ENCODE measurements at regions not wholly inside any gene's neighbourhood (a gene's known extent, or its start where the extent isn't known, plus 50 kb on each side); places are given as distances from the start of the nearest gene placed in this dataset.

DNA sequence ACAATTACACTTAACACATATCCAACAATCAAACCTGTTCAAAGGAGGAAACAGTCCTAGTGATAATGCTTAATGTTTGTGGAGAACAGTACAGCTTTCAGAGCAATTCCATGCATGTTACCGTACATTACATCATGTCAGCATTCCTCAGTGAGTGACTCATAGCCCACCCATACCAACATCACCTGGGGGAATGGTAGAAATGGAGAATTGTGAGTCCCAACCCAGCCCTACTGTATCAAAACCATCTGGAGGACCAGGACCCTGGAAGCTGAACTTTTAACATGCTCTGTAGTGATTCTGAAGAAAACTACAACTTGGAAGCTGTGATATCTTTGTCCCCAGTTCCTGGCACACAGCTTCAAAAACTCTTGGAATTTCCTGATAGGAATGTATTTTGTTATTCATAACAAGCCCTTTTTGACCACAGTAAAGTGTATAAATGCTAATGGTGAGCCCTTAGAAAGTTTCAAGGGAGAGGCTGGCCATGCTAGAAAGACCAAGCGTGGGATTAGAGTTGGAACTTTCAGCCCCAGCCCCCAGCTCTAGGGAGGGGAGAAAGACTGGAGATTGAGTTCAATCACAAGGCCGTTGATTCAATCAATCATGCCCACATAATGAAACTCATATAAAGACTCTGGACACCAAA lies 301.1 kb downstream of the BUD13 start:
- Histone ChIP-seq H3K79me1 (ENCODE audit: low read depth, low read length) (no peaks in the 10 kb centered on the region), H3K36me3 (replicated peaks in 1 of 2; ENCODE audit: control insufficient read depth in 2 of 2, insufficient read depth in 2 of 2, low read length in 2 of 2) (no peaks in the 10 kb centered on the region), H2BK120ac (ENCODE audit: low read depth, low read length) (no peak overlapping the region), H4K8ac (ENCODE audit: low read depth, low read length) (no peak overlapping the region), H3K27ac (replicated peaks; ENCODE audit: low read length) (no peak overlapping the region), H3K27me3 (ENCODE audit: control insufficient read depth in 3 of 3, insufficient read depth in 3 of 3, low read depth in 1 of 3, low read length in 3 of 3) (no peaks in the 10 kb centered on the region), H3K4me1 (ENCODE audit: control insufficient read depth in 2 of 2, insufficient read depth in 1 of 2, low read depth in 1 of 2, low read length in 2 of 2) (peaks cover 0 to 3% of the 10 kb centered on the region in 2 donors), H2BK12ac (ENCODE audit: low read length) (no peak overlapping the region), H3K4ac (ENCODE audit: low read length) (no peak overlapping the region), H3K23ac (ENCODE audit: low read depth, low read length, poor library complexity) (no peak overlapping the region), H2AK5ac (ENCODE audit: low read depth, low read length) (no peak overlapping the region), H3K14ac (ENCODE audit: low read length) (no peak overlapping the region), H2AFZ (ENCODE audit: low read length) (no peak overlapping the region), H4K91ac (ENCODE audit: low read depth, low read length, poor library complexity) (no peak overlapping the region), H3K4me3 (ENCODE audit: low read length in 2 of 2) (no peak overlapping the region), H3K4me2 (ENCODE audit: insufficient read depth, low read length, poor library complexity, severe bottlenecking) (no peak overlapping the region), H2BK5ac (ENCODE audit: low read length) (no peak overlapping the region), H3K18ac (ENCODE audit: low read length) (no peak overlapping the region), H3K9me3 (replicated peaks in 1 of 2; ENCODE audit: control insufficient read depth in 2 of 2, insufficient read depth in 1 of 2, low read depth in 1 of 2, low read length in 2 of 2) (no peaks in the 10 kb centered on the region), H3K9ac (ENCODE audit: low read depth, low read length, poor library complexity) (no peak overlapping the region), H2BK15ac (ENCODE audit: low read length) (no peak overlapping the region)
- no CpG with 5 or more reads among the region's 3 CpGs for WGBS, 2 donors (ENCODE audit: extremely low coverage in 2 of 2, insufficient read length in 2 of 2, insufficient replicate concordance in 1 of 2)
- DNase-seq (ENCODE audit: low spot score) = no peak

- Histone ChIP-seq H3K36me3 (replicated peaks in 1 of 2; ENCODE audit: control insufficient read depth in 2 of 2, insufficient read depth in 2 of 2, low read length in 2 of 2) (no peaks in the 10 kb centered on the region), H3K27me3 (ENCODE audit: control insufficient read depth in 3 of 3, insufficient read depth in 3 of 3, low read depth in 1 of 3, low read length in 3 of 3) (no peaks in the 10 kb centered on the region), H3K4me2 (ENCODE audit: insufficient read depth, low read length, poor library complexity, severe bottlenecking) (no peak overlapping the region), H3K9me3 (replicated peaks in 1 of 2; ENCODE audit: control insufficient read depth in 2 of 2, insufficient read depth in 1 of 2, low read depth in 1 of 2, low read length in 2 of 2) (peaks cover 0 to 1% of the 10 kb centered on the region in 2 donors), H3K18ac (ENCODE audit: low read length) (no peak overlapping the region), H2BK120ac (ENCODE audit: low read depth, low read length) (no peak overlapping the region), H2BK15ac (ENCODE audit: low read length) (no peak overlapping the region), H3K79me1 (ENCODE audit: low read depth, low read length) (no peaks in the 10 kb centered on the region), H2AFZ (ENCODE audit: low read length) (no peak overlapping the region), H2BK12ac (ENCODE audit: low read length) (no peak overlapping the region), H3K27ac (replicated peaks; ENCODE audit: low read length) (no peak overlapping the region), H3K23ac (ENCODE audit: low read depth, low read length, poor library complexity) (no peak overlapping the region), H4K8ac (ENCODE audit: low read depth, low read length) (no peak overlapping the region), H3K4me3 (ENCODE audit: low read length in 2 of 2) (no peak overlapping the region), H3K4me1 (ENCODE audit: control insufficient read depth in 2 of 2, insufficient read depth in 1 of 2, low read depth in 1 of 2, low read length in 2 of 2) (peaks cover 0 to 4% of the 10 kb centered on the region in 2 donors), H4K91ac (ENCODE audit: low read depth, low read length, poor library complexity) (no peak overlapping the region), H3K4ac (ENCODE audit: low read length) (no peak overlapping the region), H2BK5ac (ENCODE audit: low read length) (no peak overlapping the region), H2AK5ac (ENCODE audit: low read depth, low read length) (no peak overlapping the region), H3K9ac (ENCODE audit: low read depth, low read length, poor library complexity) (no peak overlapping the region), H3K14ac (ENCODE audit: low read length) (no peak overlapping the region)
- no CpG with 5 or more reads among the region's 2 CpGs for WGBS, 2 donors (ENCODE audit: extremely low coverage in 2 of 2, insufficient read length in 2 of 2, insufficient replicate concordance in 1 of 2)
- no peak for DNase-seq (ENCODE audit: low spot score)
Measured at GRCh38 chr11:116468699-116469098, 304.1 kb downstream of the BUD13 start.

GRCh38 chr11:116467823-116468222 lies 305.0 kb downstream of the BUD13 start:
- H2BK5ac ChIP-seq (ENCODE audit: low read length) = no peak overlapping the region
- WGBS, 2 donors (ENCODE audit: extremely low coverage in 2 of 2, insufficient read length in 2 of 2, insufficient replicate concordance in 1 of 2) = no CpG with 5 or more reads among the region's 6 CpGs
- no peak overlapping the region for H2BK120ac ChIP-seq (ENCODE audit: low read depth, low read length)
- no peak overlapping the region for H3K27ac ChIP-seq (replicated peaks; ENCODE audit: low read length)
- H3K23ac ChIP-seq (ENCODE audit: low read depth, low read length, poor library complexity) = no peak overlapping the region
- H3K9ac ChIP-seq (ENCODE audit: low read depth, low read length, poor library complexity) = no peak overlapping the region
- no peak for DNase-seq (ENCODE audit: low spot score)
- H3K4me1 ChIP-seq (ENCODE audit: control insufficient read depth in 2 of 2, insufficient read depth in 1 of 2, low read depth in 1 of 2, low read length in 2 of 2) = peaks cover 0 to 4% of the 10 kb centered on the region in 2 donors
- H3K79me1 ChIP-seq (ENCODE audit: low read depth, low read length) = no peaks in the 10 kb centered on the region
- H2BK12ac ChIP-seq (ENCODE audit: low read length) = no peak overlapping the region
- no peak overlapping the region for H3K14ac ChIP-seq (ENCODE audit: low read length)
- H4K8ac ChIP-seq (ENCODE audit: low read depth, low read length) = no peak overlapping the region
- no peak overlapping the region for H4K91ac ChIP-seq (ENCODE audit: low read depth, low read length, poor library complexity)
- H2AK5ac ChIP-seq (ENCODE audit: low read depth, low read length) = no peak overlapping the region
- no peak overlapping the region for H3K4ac ChIP-seq (ENCODE audit: low read length)
- no peak overlapping the region for H3K4me2 ChIP-seq (ENCODE audit: insufficient read depth, low read length, poor library complexity, severe bottlenecking)
- H3K36me3 ChIP-seq (replicated peaks in 1 of 2; ENCODE audit: control insufficient read depth in 2 of 2, insufficient read depth in 2 of 2, low read length in 2 of 2) = no peaks in the 10 kb centered on the region
- no peak overlapping the region for H2AFZ ChIP-seq (ENCODE audit: low read length)
- H2BK15ac ChIP-seq (ENCODE audit: low read length) = no peak overlapping the region
- H3K27me3 ChIP-seq (ENCODE audit: control insufficient read depth in 3 of 3, insufficient read depth in 3 of 3, low read depth in 1 of 3, low read length in 3 of 3) = no peaks in the 10 kb centered on the region
- peaks cover 0 to 1% of the 10 kb centered on the region in 2 donors for H3K9me3 ChIP-seq (replicated peaks in 1 of 2; ENCODE audit: control insufficient read depth in 2 of 2, insufficient read depth in 1 of 2, low read depth in 1 of 2, low read length in 2 of 2)
- H3K4me3 ChIP-seq (ENCODE audit: low read length in 2 of 2) = no peak overlapping the region
- no peak overlapping the region for H3K18ac ChIP-seq (ENCODE audit: low read length)

GRCh38 chr11:116466801-116467200 lies 306.0 kb downstream of the BUD13 start:
- H3K27ac ChIP-seq (replicated peaks; ENCODE audit: low read length) = no peak overlapping the region
- no peak overlapping the region for H3K14ac ChIP-seq (ENCODE audit: low read length)
- H3K36me3 ChIP-seq (replicated peaks in 1 of 2; ENCODE audit: control insufficient read depth in 2 of 2, insufficient read depth in 2 of 2, low read length in 2 of 2) = no peaks in the 10 kb centered on the region
- no peak overlapping the region for H4K8ac ChIP-seq (ENCODE audit: low read depth, low read length)
- no peak for DNase-seq (ENCODE audit: low spot score)
- no peak overlapping the region for H2AK5ac ChIP-seq (ENCODE audit: low read depth, low read length)
- H3K23ac ChIP-seq (ENCODE audit: low read depth, low read length, poor library complexity) = no peak overlapping the region
- H3K79me1 ChIP-seq (ENCODE audit: low read depth, low read length) = no peaks in the 10 kb centered on the region
- no peak overlapping the region for H2BK15ac ChIP-seq (ENCODE audit: low read length)
- no peak overlapping the region for H3K4ac ChIP-seq (ENCODE audit: low read length)
- no peak overlapping the region for H3K4me2 ChIP-seq (ENCODE audit: insufficient read depth, low read length, poor library complexity, severe bottlenecking)
- no peak overlapping the region for H4K91ac ChIP-seq (ENCODE audit: low read depth, low read length, poor library complexity)
- no peak overlapping the region for H3K4me3 ChIP-seq (ENCODE audit: low read length in 2 of 2)
- no peak overlapping the region for H2BK5ac ChIP-seq (ENCODE audit: low read length)
- peaks cover 0 to 2% (median 0%) of the 10 kb centered on the region in 3 experiments for H3K27me3 ChIP-seq (ENCODE audit: control insufficient read depth in 3 of 3, insufficient read depth in 3 of 3, low read depth in 1 of 3, low read length in 3 of 3)
- peaks cover 0 to 6% of the 10 kb centered on the region in 2 donors for H3K4me1 ChIP-seq (ENCODE audit: control insufficient read depth in 2 of 2, insufficient read depth in 1 of 2, low read depth in 1 of 2, low read length in 2 of 2)
- H2AFZ ChIP-seq (ENCODE audit: low read length) = no peak overlapping the region
- H3K9ac ChIP-seq (ENCODE audit: low read depth, low read length, poor library complexity) = no peak overlapping the region
- WGBS, 2 donors (ENCODE audit: extremely low coverage in 2 of 2, insufficient read length in 2 of 2, insufficient replicate concordance in 1 of 2) = no CpG with 5 or more reads among the region's 6 CpGs
- H2BK120ac ChIP-seq (ENCODE audit: low read depth, low read length) = no peak overlapping the region
- no peak overlapping the region for H3K18ac ChIP-seq (ENCODE audit: low read length)
- H3K9me3 ChIP-seq (replicated peaks in 1 of 2; ENCODE audit: control insufficient read depth in 2 of 2, insufficient read depth in 1 of 2, low read depth in 1 of 2, low read length in 2 of 2) = peaks cover 0 to 1% of the 10 kb centered on the region in 2 donors
- no peak overlapping the region for H2BK12ac ChIP-seq (ENCODE audit: low read length)

All from neuronal stem cell (in vitro differentiated cells).